RWPE1 (cell line): ENCODE measurements at regions not wholly inside any gene's neighbourhood (a gene's known extent, or its start where the extent isn't known, plus 50 kb on each side); places are given as distances from the start of the nearest gene placed in this dataset.
"Not testable (repeated sequence)": the region's sequence is repeated elsewhere in the genome, so short reads cannot be mapped to it uniquely, and the experiment has no call there.

ENCODE experiments used
- CTCF ChIA-PET: fragments of 350-600 bp; sonication (Branson Sonifier 250); formaldehyde crosslinking; extraction: SDS; loops from one replicate; lab custom pipeline; 2021; lab: Yijun Ruan, JAX
- POLR2A ChIA-PET: fragments of 400-600 bp; formaldehyde crosslinking; extraction: SDS; loops from one replicate; lab custom pipeline; 2020; ENCODE audit warnings: antibody characterized with exemption; ENCODE audit not compliant: low non-redundant PET; lab: Yijun Ruan, JAX
- DNase-seq: peaks from one replicate; pipeline ENCODE4 v3.0.0; 2012; ENCODE audit warnings: low spot score
- H3K27ac ChIP-seq: fragments of 450-650 bp; 2 replicates; pipeline ENCODE4 v1.5.1; 2017
- CTCF ChIP-seq: fragments of 450-650 bp; conservative IDR thresholded peaks from 2 replicates; pipeline ENCODE4 v1.5.1; 2017; ENCODE audit warnings: low read depth, mild to moderate bottlenecking

- H3K27ac ChIP-seq: no peak overlapping the region
- ChIA-PET POLR2A (no interaction called here), CTCF (no interaction called here)
- TF ChIP-seq CTCF: no peak
- DNase-seq: no peak
These were observed 131.5 kb downstream of the CCDC34 start for GRCh38 chr11:27231530-27231929.

GRCh38 chr11:27230192-27230572, 132.8 kb downstream of the CCDC34 start:
- ChIA-PET CTCF (no interaction called here), POLR2A (no interaction called here)
- DNase-seq: no peak
- no peak overlapping the region for H3K27ac ChIP-seq
- TF ChIP-seq CTCF: no peak

GRCh38 chr11:27229511-27230191, 133.4 kb downstream of the CCDC34 start:
- H3K27ac ChIP-seq: no peak overlapping the region
- ChIA-PET POLR2A (no interaction called here), CTCF (no interaction called here)
- TF ChIP-seq CTCF: no peak
- DNase-seq: no peak

- no peak for TF ChIP-seq CTCF
- no peak overlapping the region for H3K27ac ChIP-seq
- no peak for DNase-seq
- ChIA-PET CTCF (no interaction called here), POLR2A (no interaction called here)
These were observed 134.1 kb downstream of the CCDC34 start for GRCh38 chr11:27228906-27229290.

- no peak for TF ChIP-seq CTCF
- POLR2A ChIA-PET: no interaction called here
- DNase-seq: peak; percentile 75
- H3K27ac ChIP-seq: peak overlapping the region; percentile 82
- CTCF ChIA-PET: interaction anchor here (0.6 kb wide), 1 partner anchor 453 kb away, joined by 3 read pairs; no protein-coding TSS in a partner anchor
These were observed 134.6 kb downstream of the CCDC34 start for GRCh38 chr11:27228232-27228905.

GRCh38 chr11:27227736-27228135, 135.3 kb downstream of the CCDC34 start:
- DNase-seq: no peak
- POLR2A ChIA-PET: no interaction called here
- CTCF ChIA-PET: interaction anchor here (0.6 kb wide), 1 partner anchor 452 kb away, joined by 3 read pairs; no protein-coding TSS in a partner anchor
- TF ChIP-seq CTCF: no peak
- H3K27ac ChIP-seq: peak overlapping the region; percentile 82

GRCh38 chr11:27219487-27220039, 143.5 kb downstream of the CCDC34 start:
- H3K27ac ChIP-seq, DNase-seq, CTCF ChIA-PET, POLR2A ChIA-PET: not testable (repeated sequence)
